ENCODE measurements at regions not wholly inside any gene's neighbourhood (a gene's known extent, or its start where the extent isn't known, plus 50 kb on each side); places are given as distances from the start of the nearest gene placed in this dataset.

GRCh38 chr18:10322435-10322834 lies 132.0 kb upstream of the APCDD1 start:
- Histone ChIP-seq H3K4me3 (no peak overlapping the region), H3K27me3 (no peaks in the 10 kb centered on the region), H3K4me1 (no peaks in the 10 kb centered on the region), H3K36me3 (no peaks in the 10 kb centered on the region), H3K9me3 (no peaks in the 10 kb centered on the region), H3K27ac (no peak overlapping the region)
- in situ Hi-C loops (cut with MboI; ENCODE audit: low pct_ligation_motif_present in 1 of 4, low pct_unique_long_range_greater_than_20kb in 1 of 4, low sequenced_read_pairs in 3 of 4) (no loop called here), intact Hi-C loops (cut with DNase I; ENCODE audit: low total_unique reads) (no loop called here)
- WGBS, 2 donors (ENCODE audit: low coverage in 1 of 2) = 78 to 85% methylated on average over 2 of the region's 2 CpGs
- no peak for DNase-seq
- TF ChIP-seq CTCF (IDR thresholded peaks at IDR 0.05) (no peak), EP300 (IDR thresholded peaks at IDR 0.05; ENCODE audit: low read depth) (no peak), POLR2A (IDR thresholded peaks at IDR 0.05) (no peak), POLR2AphosphoS5 (IDR thresholded peaks at IDR 0.05) (no peak)

DNA sequence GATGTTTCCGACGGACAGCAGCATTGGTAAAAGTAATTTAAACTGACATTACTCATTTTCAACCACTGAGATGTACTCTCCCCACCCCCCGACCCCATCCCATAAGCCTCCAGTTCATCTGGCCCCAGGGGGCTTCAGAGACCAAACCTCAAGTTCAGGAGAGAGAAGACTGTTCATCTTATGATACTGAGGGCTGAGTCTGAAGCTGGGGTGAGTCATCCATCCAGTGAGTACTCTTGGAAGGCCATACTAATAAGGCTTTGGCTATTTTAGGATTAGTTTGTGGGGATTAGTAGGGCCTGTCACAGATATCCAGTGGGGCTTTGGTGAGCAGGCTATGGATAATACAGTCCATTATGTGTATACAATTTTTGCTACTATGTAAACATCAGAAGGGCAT lies 125.3 kb upstream of the APCDD1 start:
- Histone ChIP-seq H3K27me3 (no peaks in the 10 kb centered on the region), H3K4me1 (no peaks in the 10 kb centered on the region), H3K9me3 (no peaks in the 10 kb centered on the region), H3K36me3 (no peaks in the 10 kb centered on the region), H3K4me3 (no peak overlapping the region), H3K27ac (no peak overlapping the region)
- in situ Hi-C loops (cut with MboI; ENCODE audit: low pct_ligation_motif_present in 1 of 4, low pct_unique_long_range_greater_than_20kb in 1 of 4, low sequenced_read_pairs in 3 of 4) (no loop called here), intact Hi-C loops (cut with DNase I; ENCODE audit: low total_unique reads) (no loop called here)
- DNase-seq = no peak
- 83 to 87% methylated on average over 3 of the region's 3 CpGs for WGBS, 2 donors (ENCODE audit: low coverage in 1 of 2)
- no peak for TF ChIP-seq POLR2AphosphoS5 (IDR thresholded peaks at IDR 0.05)
- no peak for TF ChIP-seq POLR2A (IDR thresholded peaks at IDR 0.05)
- TF ChIP-seq EP300 (IDR thresholded peaks at IDR 0.05; ENCODE audit: low read depth) = no peak
- TF ChIP-seq CTCF (IDR thresholded peaks at IDR 0.05) = no peak

DNA sequence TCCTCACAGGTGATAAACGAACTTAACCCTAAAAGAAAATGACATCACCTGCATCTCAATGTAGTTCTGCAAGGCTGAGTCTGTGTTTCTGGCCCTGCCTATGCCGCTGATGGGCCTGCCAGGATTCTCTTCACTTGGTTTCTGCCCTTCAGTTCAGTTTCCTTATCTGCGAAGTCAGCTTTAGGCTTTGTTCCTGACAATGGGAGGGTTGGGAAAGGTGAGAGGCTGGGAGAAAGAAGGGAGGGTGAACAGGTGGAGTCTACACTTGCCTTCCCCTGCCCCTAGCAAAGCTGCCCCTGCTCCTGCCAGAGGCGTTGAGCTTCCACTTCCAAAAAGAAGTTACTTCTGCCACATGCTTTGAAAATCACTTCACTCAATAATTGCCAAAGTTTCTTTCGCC lies 124.0 kb upstream of the APCDD1 start:
- Histone ChIP-seq H3K27ac (no peak overlapping the region), H3K4me1 (no peaks in the 10 kb centered on the region), H3K9me3 (no peaks in the 10 kb centered on the region), H3K4me3 (no peak overlapping the region), H3K27me3 (no peaks in the 10 kb centered on the region), H3K36me3 (no peaks in the 10 kb centered on the region)
- DNase-seq = no peak
- TF ChIP-seq CTCF (IDR thresholded peaks at IDR 0.05) = no peak
- no peak for TF ChIP-seq POLR2A (IDR thresholded peaks at IDR 0.05)
- TF ChIP-seq POLR2AphosphoS5 (IDR thresholded peaks at IDR 0.05) = no peak
- no peak for TF ChIP-seq EP300 (IDR thresholded peaks at IDR 0.05; ENCODE audit: low read depth)
- WGBS, 2 donors (ENCODE audit: low coverage in 1 of 2) = 74 to 88% methylated on average over 3 to 5 of the region's 5 CpGs
- in situ Hi-C loops (cut with MboI; ENCODE audit: low pct_ligation_motif_present in 1 of 4, low pct_unique_long_range_greater_than_20kb in 1 of 4, low sequenced_read_pairs in 3 of 4) (no loop called here), intact Hi-C loops (cut with DNase I; ENCODE audit: low total_unique reads) (no loop called here)

- TF ChIP-seq EP300 (IDR thresholded peaks at IDR 0.05; ENCODE audit: low read depth) (no peak), POLR2A (IDR thresholded peaks at IDR 0.05) (no peak), CTCF (IDR thresholded peaks at IDR 0.05) (no peak), POLR2AphosphoS5 (IDR thresholded peaks at IDR 0.05) (no peak)
- DNase-seq = no peak
- in situ Hi-C loops (cut with MboI; ENCODE audit: low pct_ligation_motif_present in 1 of 4, low pct_unique_long_range_greater_than_20kb in 1 of 4, low sequenced_read_pairs in 3 of 4) (no loop called here), intact Hi-C loops (cut with DNase I; ENCODE audit: low total_unique reads) (no loop called here)
- Histone ChIP-seq H3K36me3 (no peaks in the 10 kb centered on the region), H3K27ac (no peak overlapping the region), H3K4me3 (no peak overlapping the region), H3K4me1 (no peaks in the 10 kb centered on the region), H3K27me3 (no peaks in the 10 kb centered on the region), H3K9me3 (no peaks in the 10 kb centered on the region)
- 89 to 94% methylated on average over 8 to 9 of the region's 9 CpGs for WGBS, 2 donors (ENCODE audit: low coverage in 1 of 2)
These were observed 122.0 kb upstream of the APCDD1 start for GRCh38 chr18:10332452-10332851.
